Suprapubic skin (tissue), 4 donors: ENCODE measurements at regions not wholly inside any gene's neighbourhood (a gene's known extent, or its start where the extent isn't known, plus 50 kb on each side); places are given as distances from the start of the nearest gene placed in this dataset.

ENCODE experiments used
- DNase-seq, 2 donors: peaks; one replicate each; pipeline ENCODE4 v3.0.0-alpha.2; 2019; ENCODE audit warnings: low spot score in 2 of 2
- H3K27ac ChIP-seq: fragments of 200-600 bp; sonication (generic); one replicate; pipeline ENCODE4 v1.5.1; 2019
- H3K27me3 ChIP-seq: fragments of 200-600 bp; sonication (generic); one replicate; pipeline ENCODE4 v1.5.1; 2019
- H3K36me3 ChIP-seq: fragments of 200-600 bp; sonication (generic); one replicate; pipeline ENCODE4 v1.5.1; 2019
- H3K4me1 ChIP-seq: fragments of 200-600 bp; sonication (generic); one replicate; pipeline ENCODE4 v1.5.1; 2019
- H3K4me3 ChIP-seq: fragments of 200-600 bp; sonication (generic); one replicate; pipeline ENCODE4 v1.5.1; 2019; ENCODE audit warnings: mild to moderate bottlenecking
- H3K9me3 ChIP-seq: fragments of 200-600 bp; sonication (generic); one replicate; pipeline ENCODE4 v1.5.1; 2019
- CTCF ChIP-seq, 2 donors: fragments of 200-600 bp in 1 of 2; fragments of 450-650 bp in 1 of 2; sonication (generic) in 1 of 2; IDR thresholded peaks; one replicate each; pipeline ENCODE4 v1.5.1; 2016 to 2019; ENCODE audit warnings: antibody characterized with exemption in 2 of 2, mild to moderate bottlenecking in 1 of 2, moderate library complexity in 1 of 2
- EP300 ChIP-seq: sonication (generic); formaldehyde crosslinking; IDR thresholded peaks from one replicate; pipeline ENCODE4 v1.6.1; 2017; ENCODE audit warnings: antibody characterized with exemption
- POLR2A ChIP-seq, 2 donors: fragments of 450-650 bp; IDR thresholded peaks; one replicate each; pipeline ENCODE4 v1.6.1; 2017; ENCODE audit warnings: antibody characterized with exemption in 2 of 2, mild to moderate bottlenecking in 2 of 2, moderate library complexity in 2 of 2
- POLR2AphosphoS5 ChIP-seq, 3 donors: sonication (generic); formaldehyde crosslinking; IDR thresholded peaks; one replicate each; pipeline ENCODE4 v1.6.1; 2017; ENCODE audit warnings: antibody characterized with exemption in 3 of 3
- WGBS: methylation state at CpG from one replicate; pipeline ENCODE4 v1.1.5; 2018; 5-methylcytosine and 5-hydroxymethylcytosine counted together

GRCh38 chr3:68403741-68404140 lies 528.6 kb downstream of the TAFA4 start:
- no peak for TF ChIP-seq CTCF (IDR thresholded peaks at IDR 0.05)
- no peak for TF ChIP-seq POLR2AphosphoS5 (IDR thresholded peaks at IDR 0.05)
- no peak for TF ChIP-seq POLR2A (IDR thresholded peaks at IDR 0.05)
- no peak for TF ChIP-seq EP300
- H3K4me3 ChIP-seq: no peak overlapping the region
- H3K27me3 ChIP-seq: no peaks in the 10 kb centered on the region
- H3K9me3 ChIP-seq: no peaks in the 10 kb centered on the region
- no peak for DNase-seq
- H3K36me3 ChIP-seq: no peaks in the 10 kb centered on the region
- no peak overlapping the region for H3K27ac ChIP-seq
- H3K4me1 ChIP-seq: no peaks in the 10 kb centered on the region

- TF ChIP-seq CTCF (IDR thresholded peaks at IDR 0.05) (no peak), EP300 (no peak), POLR2A (IDR thresholded peaks at IDR 0.05) (no peak), POLR2AphosphoS5 (IDR thresholded peaks at IDR 0.05) (no peak)
- 46% methylated on average over 6 of the region's 6 CpGs for WGBS
Observed at GRCh38 chr3:68402235-68402918, 530.0 kb downstream of the TAFA4 start.

GRCh38 chr3:68378631-68379030 lies 553.7 kb downstream of the TAFA4 start:
- Histone ChIP-seq H3K27ac (no peak overlapping the region), H3K36me3 (no peaks in the 10 kb centered on the region), H3K27me3 (no peaks in the 10 kb centered on the region), H3K4me3 (no peak overlapping the region), H3K9me3 (no peaks in the 10 kb centered on the region), H3K4me1 (no peaks in the 10 kb centered on the region)
- 76% methylated on average over 8 of the region's 8 CpGs for WGBS
- DNase-seq: no peak
- no peak for TF ChIP-seq CTCF (IDR thresholded peaks at IDR 0.05)
- no peak for TF ChIP-seq EP300
- no peak for TF ChIP-seq POLR2AphosphoS5 (IDR thresholded peaks at IDR 0.05)
- TF ChIP-seq POLR2A (IDR thresholded peaks at IDR 0.05): no peak

More at GRCh38 chr3:68402235-68402918, 530.0 kb downstream of the TAFA4 start:
- Histone ChIP-seq H3K27ac (no peak overlapping the region), H3K9me3 (no peaks in the 10 kb centered on the region), H3K4me3 (no peak overlapping the region), H3K36me3 (no peaks in the 10 kb centered on the region), H3K4me1 (no peaks in the 10 kb centered on the region), H3K27me3 (no peaks in the 10 kb centered on the region)
- DNase-seq: no peak

GRCh38 chr3:68373727-68374126 lies 558.6 kb downstream of the TAFA4 start:
- no peak for DNase-seq
- no peak overlapping the region for H3K27ac ChIP-seq
- TF ChIP-seq POLR2AphosphoS5 (IDR thresholded peaks at IDR 0.05) (no peak), CTCF (IDR thresholded peaks at IDR 0.05) (no peak), EP300 (no peak), POLR2A (IDR thresholded peaks at IDR 0.05) (no peak)
- WGBS: 76% methylated on average over 3 of the region's 3 CpGs
- H3K4me3 ChIP-seq: no peak overlapping the region
- no peaks in the 10 kb centered on the region for H3K9me3 ChIP-seq
- no peaks in the 10 kb centered on the region for H3K4me1 ChIP-seq
- H3K27me3 ChIP-seq: no peaks in the 10 kb centered on the region
- H3K36me3 ChIP-seq: no peaks in the 10 kb centered on the region

GRCh38 chr3:68363796-68364195 lies 568.6 kb downstream of the TAFA4 start:
- WGBS: 82% methylated on average over 3 of the region's 3 CpGs
- Histone ChIP-seq H3K4me3 (no peak overlapping the region), H3K4me1 (no peaks in the 10 kb centered on the region)

More at GRCh38 chr3:68363796-68364195, 568.6 kb downstream of the TAFA4 start:
- Histone ChIP-seq H3K36me3 (no peaks in the 10 kb centered on the region), H3K27me3 (no peaks in the 10 kb centered on the region), H3K27ac (no peak overlapping the region), H3K9me3 (no peaks in the 10 kb centered on the region)
- DNase-seq: no peak
- TF ChIP-seq POLR2AphosphoS5 (IDR thresholded peaks at IDR 0.05): no peak
- no peak for TF ChIP-seq EP300
- TF ChIP-seq CTCF (IDR thresholded peaks at IDR 0.05): no peak
- no peak for TF ChIP-seq POLR2A (IDR thresholded peaks at IDR 0.05)
